ENCODE measurements at regions not wholly inside any gene's neighbourhood (a gene's known extent, or its start where the extent isn't known, plus 50 kb on each side); places are given as distances from the start of the nearest gene placed in this dataset.

- H3K9me3 ChIP-seq (ENCODE audit: control insufficient read depth, insufficient read depth, low read depth, low read length) = no peaks in the 10 kb centered on the region
- H3K4me1 ChIP-seq (ENCODE audit: control insufficient read depth, insufficient read depth, low read length) = no peaks in the 10 kb centered on the region
- POLR2A ChIA-PET = no interaction called here
- H3K36me3 ChIP-seq (ENCODE audit: control insufficient read depth in 2 of 2, insufficient read depth in 1 of 2, low read length in 2 of 2) = no peaks in the 10 kb centered on the region
- H3K27ac ChIP-seq (ENCODE audit: extremely low read depth, low read depth, low read length) = no peak overlapping the region
- TF ChIP-seq ZNF626 (tag by site-specific recombination; IDR thresholded peaks at IDR 0.05) = no peak
- TF ChIP-seq ZNF391 (tag by site-specific recombination; IDR thresholded peaks at IDR 0.05; ENCODE audit: borderline replicate concordance, low read depth) = no peak
- TF ChIP-seq ZNF10 (tag by site-specific recombination; IDR thresholded peaks at IDR 0.05) = no peak
- no peak for TF ChIP-seq ZNF670 (tag by site-specific recombination; IDR thresholded peaks at IDR 0.05; ENCODE audit: low read depth)
- no peak for TF ChIP-seq ZNF585B (tag by site-specific recombination; IDR thresholded peaks at IDR 0.05)
- TF ChIP-seq OVOL3 (tag by site-specific recombination; IDR thresholded peaks at IDR 0.05) = no peak
- no peak for TF ChIP-seq ZNF701 (tag by site-specific recombination; IDR thresholded peaks at IDR 0.05)
- no peak for TF ChIP-seq ZIC2 (tag by site-specific recombination; IDR thresholded peaks at IDR 0.05)
- no peak for TF ChIP-seq ZNF768 (tag by site-specific recombination; IDR thresholded peaks at IDR 0.05)
- TF ChIP-seq ZNF558 (tag by site-specific recombination; IDR thresholded peaks at IDR 0.05) = no peak
- TF ChIP-seq ZNF555 (tag by site-specific recombination; conservative IDR thresholded peaks at IDR 0.05) = no peak
- no peak for TF ChIP-seq FEZF1 (tag by site-specific recombination; IDR thresholded peaks at IDR 0.05)
- TF ChIP-seq ZFP69B (tag by site-specific recombination; IDR thresholded peaks at IDR 0.05) = no peak
- TF ChIP-seq PRDM4 (tag by site-specific recombination; IDR thresholded peaks at IDR 0.05) = no peak
- TF ChIP-seq PRDM1 (tag by site-specific recombination; IDR thresholded peaks at IDR 0.05) = no peak
- no peak for TF ChIP-seq ZNF596 (tag by site-specific recombination; IDR thresholded peaks at IDR 0.05)
- CTCF ChIA-PET = no interaction called here
- H3K4me3 ChIP-seq (ENCODE audit: low read depth, low read length) = no peak overlapping the region
These were observed 104.2 kb downstream of the TFAP2B start for GRCh38 chr6:50922579-50923525.

- H3K4me1 ChIP-seq (ENCODE audit: control insufficient read depth, insufficient read depth, low read length) = no peaks in the 10 kb centered on the region
- no peaks in the 10 kb centered on the region for H3K36me3 ChIP-seq (ENCODE audit: control insufficient read depth in 2 of 2, insufficient read depth in 1 of 2, low read length in 2 of 2)
- CTCF ChIA-PET = no interaction called here
- no peak overlapping the region for H3K27ac ChIP-seq (ENCODE audit: extremely low read depth, low read depth, low read length)
- POLR2A ChIA-PET = no interaction called here
- H3K9me3 ChIP-seq (ENCODE audit: control insufficient read depth, insufficient read depth, low read depth, low read length) = no peaks in the 10 kb centered on the region
- H3K4me3 ChIP-seq (ENCODE audit: low read depth, low read length) = no peak overlapping the region
- no peak for TF ChIP-seq YY1 (tag by site-specific recombination; IDR thresholded peaks at IDR 0.05)
- TF ChIP-seq ZSCAN4 (tag by site-specific recombination; IDR thresholded peaks at IDR 0.05) = no peak
- no peak for TF ChIP-seq TCF7L2 (IDR thresholded peaks at IDR 0.05; ENCODE audit: borderline replicate concordance, low read depth, low read length)
- TF ChIP-seq ZFP37 (tag by site-specific recombination; IDR thresholded peaks at IDR 0.05) = no peak
- TF ChIP-seq ZNF473 (tag by site-specific recombination; IDR thresholded peaks at IDR 0.05) = no peak
- no peak for TF ChIP-seq ZFP69B (tag by site-specific recombination; IDR thresholded peaks at IDR 0.05)
- TF ChIP-seq ZNF514 (tag by site-specific recombination; IDR thresholded peaks at IDR 0.05) = no peak
- TF ChIP-seq ZNF747 (tag by site-specific recombination; IDR thresholded peaks at IDR 0.05) = no peak
- TF ChIP-seq ZNF645 (tag by site-specific recombination; IDR thresholded peaks at IDR 0.05) = no peak
- TF ChIP-seq ZNF302 (tag by site-specific recombination; IDR thresholded peaks at IDR 0.05; ENCODE audit: low read depth) = no peak
- TF ChIP-seq ZNF18 (tag by site-specific recombination; IDR thresholded peaks at IDR 0.05) = no peak
- TF ChIP-seq ZBTB6 (tag by site-specific recombination; IDR thresholded peaks at IDR 0.05) = no peak
- no peak for TF ChIP-seq ZNF24 (tag by site-specific recombination; IDR thresholded peaks at IDR 0.05)
- no peak for TF ChIP-seq GFI1B (tag by site-specific recombination; IDR thresholded peaks at IDR 0.05)
These were observed 106.1 kb downstream of the TFAP2B start for GRCh38 chr6:50924758-50925157.

All from HEK293 (cell line).